K562 (cell line): ENCODE measurements at regions not wholly inside any gene's neighbourhood (a gene's known extent, or its start where the extent isn't known, plus 50 kb on each side); places are given as distances from the start of the nearest gene placed in this dataset.
A peak's percentile ranks its signal among the peaks of the same experiment; 100 is the strongest.

Experiments
- BACH1 ChIP-seq: fragments of 200-800 bp; sonication (Bioruptor generic); IDR thresholded peaks from 2 replicates; pipeline ENCODE4 v1.6.1; 2016; ENCODE audit warnings: missing genetic modification characterization, missing compliant biosample characterization
- CTCFL ChIP-seq: IDR thresholded peaks from 2 replicates; pipeline ENCODE4 v1.6.1; 2011; ENCODE audit warnings: borderline replicate concordance, low read depth, mild to moderate bottlenecking, moderate library complexity, low read length; ENCODE audit not compliant: insufficient read depth, poor library complexity, severe bottlenecking
- GATAD2A ChIP-seq: fragments of 450-650 bp; IDR thresholded peaks from 2 replicates; pipeline ENCODE4 v1.6.1; 2017
- MAX ChIP-seq: sonication (generic); formaldehyde crosslinking; IDR thresholded peaks from 2 replicates; pipeline ENCODE4 v1.9.0; 2022; ENCODE audit warnings: mild to moderate bottlenecking, missing genetic modification reagents
- MYC ChIP-seq, 2 experiments: fragments of 250-450 bp in 1 of 2; sonication (Bioruptor Pico) in 1 of 2; IDR thresholded peaks; 2 replicates each; pipeline versions ENCODE4 v1.5.1 to v1.6.1; 2012 to 2021; ENCODE audit warnings: low read depth in 2 of 2, borderline replicate concordance in 1 of 2, improper control_type of control experiment in 1 of 2, low read length in 1 of 2, mild to moderate bottlenecking in 1 of 2, moderate library complexity in 1 of 2
- NFXL1 ChIP-seq: fragments of 450-650 bp; formaldehyde crosslinking; IDR thresholded peaks from 2 replicates; pipeline ENCODE4 v1.4.0; 2021; ENCODE audit warnings: mild to moderate bottlenecking
- RBM25 ChIP-seq: fragments of 200-400 bp; formaldehyde crosslinking; IDR thresholded peaks from 2 replicates; pipeline ENCODE4 v1.6.1; 2018; ENCODE audit warnings: low read length, low read depth, moderate library complexity; ENCODE audit not compliant: severe bottlenecking
- SMAD3 ChIP-seq: fragments of 450-650 bp; formaldehyde crosslinking; conservative IDR thresholded peaks from 2 replicates; pipeline ENCODE4 v1.4.0; 2020; ENCODE audit warnings: mild to moderate bottlenecking
- SMARCB1 ChIP-seq: IDR thresholded peaks from 2 replicates; pipeline ENCODE4 v1.6.1; 2011; ENCODE audit warnings: improper control_type of control experiment, low read depth; ENCODE audit not compliant: insufficient read length
- STAT5A ChIP-seq: IDR thresholded peaks from 2 replicates; pipeline ENCODE4 v1.6.1; 2012; ENCODE audit warnings: low read length, inconsistent platforms, borderline replicate concordance
- THAP12 ChIP-seq: fragments of 250-450 bp; sonication (Bioruptor Pico); IDR thresholded peaks from 2 replicates; pipeline ENCODE4 v1.9.0; 2021; ENCODE audit warnings: mild to moderate bottlenecking, inconsistent platforms
- UBTF ChIP-seq, 2 experiments: IDR thresholded peaks; 2 replicates each; pipeline ENCODE4 v1.6.1; 2012; ENCODE audit warnings: improper control_type of control experiment in 2 of 2, low read depth in 2 of 2, low read length in 2 of 2, borderline replicate concordance in 1 of 2
- ZC3H8 ChIP-seq: fragments of 450-650 bp; IDR thresholded peaks from 2 replicates; pipeline ENCODE4 v1.6.1; 2017
- ZNF444 ChIP-seq: fragments of 250-450 bp; sonication (Bioruptor Pico); IDR thresholded peaks from 2 replicates; pipeline ENCODE4 v1.4.0; 2020; ENCODE audit warnings: mild to moderate bottlenecking, moderate library complexity
- ZNF551 ChIP-seq: fragments of 250-450 bp; sonication (Bioruptor Pico); IDR thresholded peaks from 2 replicates; pipeline ENCODE4 v1.5.0; 2021; ENCODE audit warnings: mild to moderate bottlenecking, moderate library complexity
- ZNF592 ChIP-seq: fragments of 450-650 bp; IDR thresholded peaks from 2 replicates; pipeline ENCODE4 v1.6.1; 2017; ENCODE audit warnings: antibody characterized with exemption, mild to moderate bottlenecking
- ZNF75A ChIP-seq: fragments of 450-650 bp; formaldehyde crosslinking; IDR thresholded peaks from 2 replicates; pipeline ENCODE4 v1.4.0; 2020; ENCODE audit warnings: mild to moderate bottlenecking

GRCh38 chr4:126775485-126776106 lies 857.2 kb upstream of the INTU start (continued):
- TF ChIP-seq SMARCB1 (no peak), ZNF75A (CRISPR knock-in tag) (no peak), MAX (CRISPR knock-in tag) (no peak), BACH1 (tag) (no peak), STAT5A (peak; percentile 21; the same call in 1 of the 2 replicates), MYC (IDR thresholded peaks at IDR 0.05; ENCODE audit: low read depth, low read length) (no peak), MYC (CRISPR knock-in tag; IDR thresholded peaks at IDR 0.05; ENCODE audit: borderline replicate concordance, low read depth) (no peak), SMAD3 (CRISPR knock-in tag) (no peak), UBTF (IDR thresholded peaks at IDR 0.05; ENCODE audit: borderline replicate concordance in 1 of 2, low read depth in 2 of 2, low read length in 2 of 2) (no peak), GATAD2A (no peak), ZC3H8 (no peak), RBM25 (no peak), ZNF444 (no peak), THAP12 (CRISPR knock-in tag) (no peak), NFXL1 (no peak), ZNF592 (peak; percentile 87), ZNF551 (no peak), CTCFL (no peak)
